DND-41 (cell line): ENCODE measurements at regions not wholly inside any gene's neighbourhood (a gene's known extent, or its start where the extent isn't known, plus 50 kb on each side); places are given as distances from the start of the nearest gene placed in this dataset.

Source experiments
- ATAC-seq: fragments of 200-7000 bp; cut with Tn5 transposase; 3 replicates; pipeline ENCODE4 v1.9.1; 2021; ENCODE audit warnings: low read depth; ENCODE audit not compliant: insufficient read depth
- DNase-seq: peaks from one replicate; pipeline ENCODE4 v3.0.0-alpha.2; 2020
- H2AFZ ChIP-seq: 2 replicates; pipeline ENCODE4 v1.6.0; 2012; ENCODE audit warnings: low read depth, low read length
- H3K27ac ChIP-seq: 2 replicates; pipeline ENCODE4 v1.5.1; 2012; ENCODE audit warnings: low read length, inconsistent platforms
- H3K27me3 ChIP-seq: fragments of 200-600 bp; sonication (generic); 2 replicates; pipeline ENCODE4 v1.6.0; 2012; ENCODE audit warnings: low read length, mild to moderate bottlenecking, inconsistent platforms; ENCODE audit not compliant: insufficient read depth, poor library complexity
- H3K36me3 ChIP-seq: 2 replicates; pipeline ENCODE4 v1.5.1; 2012; ENCODE audit warnings: low read length, inconsistent platforms; ENCODE audit not compliant: insufficient read depth
- H3K4me1 ChIP-seq: 2 replicates; pipeline ENCODE4 v1.5.1; 2012; ENCODE audit warnings: mild to moderate bottlenecking, low read length; ENCODE audit not compliant: insufficient read depth
- H3K4me2 ChIP-seq: 2 replicates; pipeline ENCODE4 v1.6.0; 2012; ENCODE audit warnings: mild to moderate bottlenecking, moderate library complexity, low read length, inconsistent platforms; ENCODE audit not compliant: insufficient read depth
- H3K4me3 ChIP-seq, 2 experiments: fragments of 200-600 bp in 1 of 2; shearing (Covaris generic) in 1 of 2; 2 replicates each; pipeline ENCODE4 v1.5.1; 2012 to 2016; ENCODE audit warnings: inconsistent platforms in 2 of 2, low read length in 2 of 2, mild to moderate bottlenecking in 2 of 2, low read depth in 1 of 2, moderate library complexity in 1 of 2
- H3K79me2 ChIP-seq: 2 replicates; pipeline ENCODE4 v1.6.0; 2012; ENCODE audit warnings: low read length, inconsistent platforms; ENCODE audit not compliant: insufficient read depth
- H3K9ac ChIP-seq: 2 replicates; pipeline ENCODE4 v1.6.0; 2012; ENCODE audit warnings: low read depth, mild to moderate bottlenecking, inconsistent platforms, low read length, moderate library complexity
- H3K9me3 ChIP-seq: 2 replicates; pipeline ENCODE4 v1.5.1; 2012; ENCODE audit warnings: low read length, moderate library complexity, mild to moderate bottlenecking, inconsistent platforms; ENCODE audit not compliant: insufficient read depth, severe bottlenecking
- H4K20me1 ChIP-seq: 2 replicates; pipeline ENCODE4 v1.6.0; 2012; ENCODE audit warnings: low read length; ENCODE audit not compliant: insufficient read depth
- CTCF ChIP-seq: IDR thresholded peaks from 2 replicates; pipeline ENCODE4 v1.5.1; 2012; ENCODE audit warnings: borderline replicate concordance, low read length, moderate library complexity, mild to moderate bottlenecking; ENCODE audit not compliant: poor library complexity, severe bottlenecking; ENCODE audit errors: extremely low read depth
- EZH2 ChIP-seq: IDR thresholded peaks from 3 replicates; pipeline ENCODE4 v1.6.1; 2012; ENCODE audit warnings: borderline replicate concordance, low read depth, mild to moderate bottlenecking, moderate library complexity, low read length, inconsistent platforms; ENCODE audit not compliant: severe bottlenecking

DNA sequence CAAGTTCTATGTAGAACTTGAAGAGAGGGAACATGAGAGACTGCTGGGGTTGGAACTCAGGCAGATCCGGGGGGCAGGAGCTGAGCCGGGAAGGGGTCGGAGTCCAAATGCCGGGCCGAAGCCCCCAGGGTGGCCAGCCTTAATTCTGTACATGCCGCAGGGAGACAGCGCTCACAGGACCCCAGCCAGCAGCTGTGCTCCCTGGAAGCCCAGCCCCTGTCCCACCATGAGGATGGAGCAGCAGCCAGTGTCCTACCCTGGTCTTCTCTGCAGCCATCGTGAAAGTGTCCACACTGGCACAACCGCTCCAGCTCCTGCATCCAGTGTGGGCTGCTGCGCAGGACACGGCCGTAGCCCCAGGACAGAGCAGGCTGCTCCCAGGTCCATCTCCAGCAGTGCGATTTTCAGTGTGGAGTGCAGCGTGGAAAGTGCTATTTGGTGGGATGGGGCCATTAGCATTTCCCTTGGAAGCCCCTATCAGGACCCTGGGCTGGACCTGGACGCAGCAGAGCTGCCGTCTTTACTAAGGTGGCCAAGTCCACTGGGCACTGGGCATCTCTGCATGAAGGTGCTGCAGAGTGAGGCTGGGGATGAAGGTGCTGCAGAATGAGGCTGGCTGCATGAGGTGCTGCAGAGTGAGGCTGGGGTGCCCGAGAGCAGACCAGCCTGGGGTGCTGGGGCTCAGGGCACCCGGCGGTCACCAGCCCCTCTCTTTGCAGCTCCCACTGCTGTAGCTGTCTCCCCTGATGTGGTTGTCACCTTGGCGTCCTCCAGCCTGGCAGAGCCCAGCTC is 737.4 kb downstream of the BRD1 start:
- Histone ChIP-seq H3K4me1 (no peaks in the 10 kb centered on the region), H3K4me2 (no peak overlapping the region), H2AFZ (no peak overlapping the region), H3K9ac (no peak overlapping the region), H4K20me1 (no peaks in the 10 kb centered on the region), H3K36me3 (no peaks in the 10 kb centered on the region), H3K27ac (no peak overlapping the region), H3K27me3 (no peaks in the 10 kb centered on the region), H3K4me3 (no peak overlapping the region), H3K79me2 (no peaks in the 10 kb centered on the region), H3K9me3 (no peaks in the 10 kb centered on the region)
- TF ChIP-seq CTCF (no peak), EZH2 (no peak)
- ATAC-seq (no peak), DNase-seq (no peak)

DNA sequence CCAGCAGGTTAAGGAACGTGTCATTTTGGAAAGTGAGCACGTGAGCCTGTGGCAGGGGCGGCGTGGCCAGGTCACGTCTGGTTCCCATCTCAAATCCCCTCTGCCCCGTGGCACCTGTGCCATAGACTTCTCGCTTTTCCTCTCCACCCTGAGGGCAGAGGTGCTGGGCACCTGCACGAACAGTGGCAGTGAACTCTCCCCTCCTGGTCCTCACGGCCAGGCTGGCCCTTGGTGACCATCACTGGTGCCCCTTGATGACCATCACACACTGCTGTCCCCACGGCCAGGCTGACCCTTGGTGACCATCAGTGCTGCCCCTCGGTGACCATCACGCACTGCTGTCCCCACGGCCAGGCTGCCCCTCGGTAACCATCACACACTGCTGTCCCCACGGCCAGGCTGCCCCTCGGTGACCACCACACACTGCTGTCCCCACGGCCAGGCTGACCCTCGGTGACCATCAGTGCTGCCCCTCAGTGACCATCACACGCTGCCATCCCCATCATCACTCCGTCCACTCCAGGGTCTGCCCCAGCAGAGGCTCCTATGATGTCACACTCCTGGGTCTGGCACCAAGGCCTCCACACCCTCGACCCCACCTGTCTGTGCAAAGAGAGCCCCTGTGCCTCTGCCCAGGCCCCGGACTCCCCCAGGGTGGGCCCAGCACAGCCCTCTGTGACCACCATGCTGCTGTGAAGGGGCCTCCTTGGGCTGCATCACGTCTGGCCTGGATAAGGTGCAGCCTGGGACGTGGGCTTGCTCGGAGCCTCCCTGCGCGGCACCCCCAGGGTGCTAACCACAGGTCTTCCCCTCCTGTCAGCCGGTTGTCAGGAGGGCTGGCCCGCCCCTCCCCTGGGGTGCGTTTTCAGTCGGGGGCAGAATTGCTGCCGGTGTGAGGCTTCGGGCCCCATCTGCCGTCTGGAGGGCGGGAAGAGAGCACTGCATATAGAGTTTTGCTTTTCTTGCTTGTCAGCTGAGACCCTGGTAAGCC is 738.6 kb downstream of the BRD1 start:
- H3K27ac ChIP-seq, result no peak overlapping the region
- no peaks in the 10 kb centered on the region for H3K36me3 ChIP-seq
- no peak for TF ChIP-seq EZH2
- no peak for TF ChIP-seq CTCF
- no peaks in the 10 kb centered on the region for H4K20me1 ChIP-seq
- no peak overlapping the region for H3K4me3 ChIP-seq
- H3K4me2 ChIP-seq, result no peak overlapping the region
- H2AFZ ChIP-seq, result no peak overlapping the region
- ATAC-seq (no peak), DNase-seq (no peak)
- H3K79me2 ChIP-seq, result no peaks in the 10 kb centered on the region
- H3K4me1 ChIP-seq, result no peaks in the 10 kb centered on the region
- no peaks in the 10 kb centered on the region for H3K9me3 ChIP-seq
- H3K27me3 ChIP-seq, result no peaks in the 10 kb centered on the region
- no peak overlapping the region for H3K9ac ChIP-seq

DNA sequence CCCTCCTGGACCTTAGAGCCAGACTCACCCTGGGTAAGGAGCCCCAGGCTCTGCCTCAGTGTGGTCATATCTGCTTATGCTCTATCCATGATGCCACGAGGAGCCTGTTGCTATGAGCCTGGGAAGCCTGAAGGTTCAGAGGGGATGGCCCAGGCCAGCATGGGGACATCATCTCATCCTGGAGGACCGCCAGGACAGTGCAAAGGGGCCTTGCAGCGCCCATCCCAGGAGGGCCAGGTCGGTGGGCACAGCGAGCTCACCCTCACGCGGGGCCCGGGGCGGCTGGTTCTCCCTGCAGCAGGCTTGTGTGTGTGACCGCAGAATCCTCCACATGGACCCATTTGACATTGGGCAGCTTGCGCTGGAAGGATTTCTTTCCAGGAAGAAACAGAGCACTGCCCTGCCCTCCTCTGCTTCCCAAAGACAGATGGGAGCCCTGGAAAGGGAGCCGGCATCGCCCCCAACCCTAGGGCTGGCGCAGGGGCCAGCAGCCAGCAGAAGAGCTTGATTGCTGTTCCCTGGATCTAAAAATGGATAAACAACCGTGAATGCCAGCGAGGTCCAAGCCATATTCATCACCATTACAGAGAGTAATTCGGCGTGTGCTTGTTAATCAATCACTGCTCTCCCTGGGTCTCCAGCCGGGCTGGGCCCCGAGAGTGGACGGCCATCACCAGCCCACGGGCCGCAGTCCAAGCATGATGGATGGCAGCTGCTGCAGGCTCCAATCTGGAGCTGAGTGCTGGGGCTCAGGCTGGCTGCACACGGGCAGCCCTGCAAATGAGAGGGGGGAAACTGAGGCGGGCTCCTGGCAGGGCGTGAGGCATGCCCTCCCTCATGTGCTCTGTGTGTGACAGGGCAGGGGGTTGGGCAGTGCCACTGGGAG is 739.7 kb downstream of the BRD1 start:
- Histone ChIP-seq H3K36me3 (no peaks in the 10 kb centered on the region), H4K20me1 (no peaks in the 10 kb centered on the region), H3K9ac (no peak overlapping the region), H3K27me3 (no peaks in the 10 kb centered on the region), H2AFZ (no peak overlapping the region), H3K4me2 (no peak overlapping the region), H3K4me1 (no peaks in the 10 kb centered on the region), H3K9me3 (no peaks in the 10 kb centered on the region), H3K79me2 (no peaks in the 10 kb centered on the region), H3K27ac (no peak overlapping the region), H3K4me3 (no peak overlapping the region)
- no peak for TF ChIP-seq EZH2
- TF ChIP-seq CTCF, result no peak
- ATAC-seq (no peak), DNase-seq (no peak)
